ENCODE measurements at regions not wholly inside any gene's neighbourhood (a gene's known extent, or its start where the extent isn't known, plus 50 kb on each side); places are given as distances from the start of the nearest gene placed in this dataset.
"Not testable (repeated sequence)": the region's sequence is repeated elsewhere in the genome, so short reads cannot be mapped to it uniquely, and the experiment has no call there.

GRCh38 chr10:46645110-46645509 is 66.2 kb downstream of the SYT15 start:
- not testable (repeated sequence) for H3K4me3 ChIP-seq (ENCODE audit: insufficient read depth, low read depth, low read length); H3K9me3 ChIP-seq (ENCODE audit: control insufficient read depth, low read length); H3K27ac ChIP-seq (ENCODE audit: insufficient read depth, low read depth, low read length, poor library complexity, severe bottlenecking); H3K27me3 ChIP-seq (ENCODE audit: control insufficient read depth, insufficient read depth, low read length, poor library complexity, severe bottlenecking); H3K4me1 ChIP-seq (ENCODE audit: control insufficient read depth, insufficient read depth, low read length); H3K36me3 ChIP-seq (ENCODE audit: control insufficient read depth, insufficient read depth, low read length)
- WGBS, 2 experiments: no CpG with 5 or more reads among the region's 1 CpG

- not testable (repeated sequence) for H3K27me3 ChIP-seq (ENCODE audit: control insufficient read depth, insufficient read depth, low read length, poor library complexity, severe bottlenecking); H3K9me3 ChIP-seq (ENCODE audit: control insufficient read depth, low read length); H3K27ac ChIP-seq (ENCODE audit: insufficient read depth, low read depth, low read length, poor library complexity, severe bottlenecking); H3K36me3 ChIP-seq (ENCODE audit: control insufficient read depth, insufficient read depth, low read length); H3K4me1 ChIP-seq (ENCODE audit: control insufficient read depth, insufficient read depth, low read length); H3K4me3 ChIP-seq (ENCODE audit: insufficient read depth, low read depth, low read length)
- WGBS, 2 experiments: 40% methylated on average over 1 of the region's 3 CpGs; no CpG with 5 or more reads in 1 of the 2 experiments
These were observed 67.2 kb downstream of the SYT15 start for GRCh38 chr10:46646132-46646531.

- not testable (repeated sequence) for H3K4me3 ChIP-seq (ENCODE audit: insufficient read depth, low read depth, low read length)
These were observed 72.0 kb downstream of the SYT15 start for GRCh38 chr10:46650967-46651366.

GRCh38 chr10:46657437-46657836 is 78.5 kb downstream of the SYT15 start:
- not testable (repeated sequence) for H3K4me1 ChIP-seq (ENCODE audit: control insufficient read depth, insufficient read depth, low read length); H3K27me3 ChIP-seq (ENCODE audit: control insufficient read depth, insufficient read depth, low read length, poor library complexity, severe bottlenecking); H3K36me3 ChIP-seq (ENCODE audit: control insufficient read depth, insufficient read depth, low read length); H3K4me3 ChIP-seq (ENCODE audit: insufficient read depth, low read depth, low read length); H3K27ac ChIP-seq (ENCODE audit: insufficient read depth, low read depth, low read length, poor library complexity, severe bottlenecking); H3K9me3 ChIP-seq (ENCODE audit: control insufficient read depth, low read length)
- WGBS, 2 experiments: no CpG with 5 or more reads among the region's 3 CpGs

More at GRCh38 chr10:46650967-46651366, 72.0 kb downstream of the SYT15 start:
- H3K36me3 ChIP-seq (ENCODE audit: control insufficient read depth, insufficient read depth, low read length); H3K27me3 ChIP-seq (ENCODE audit: control insufficient read depth, insufficient read depth, low read length, poor library complexity, severe bottlenecking); H3K4me1 ChIP-seq (ENCODE audit: control insufficient read depth, insufficient read depth, low read length); H3K9me3 ChIP-seq (ENCODE audit: control insufficient read depth, low read length); H3K27ac ChIP-seq (ENCODE audit: insufficient read depth, low read depth, low read length, poor library complexity, severe bottlenecking): not testable (repeated sequence)
- WGBS, 2 experiments: no CpG with 5 or more reads among the region's 5 CpGs

GRCh38 chr10:46660027-46660834 is 81.3 kb downstream of the SYT15 start:
- not testable (repeated sequence) for H3K27me3 ChIP-seq (ENCODE audit: control insufficient read depth, insufficient read depth, low read length, poor library complexity, severe bottlenecking); H3K9me3 ChIP-seq (ENCODE audit: control insufficient read depth, low read length); H3K4me1 ChIP-seq (ENCODE audit: control insufficient read depth, insufficient read depth, low read length); H3K36me3 ChIP-seq (ENCODE audit: control insufficient read depth, insufficient read depth, low read length); H3K4me3 ChIP-seq (ENCODE audit: insufficient read depth, low read depth, low read length); H3K27ac ChIP-seq (ENCODE audit: insufficient read depth, low read depth, low read length, poor library complexity, severe bottlenecking)
- WGBS, 2 experiments: 46 to 76% methylated on average over 1 of the region's 8 CpGs

- not testable (repeated sequence) for H3K36me3 ChIP-seq (ENCODE audit: control insufficient read depth, insufficient read depth, low read length); H3K9me3 ChIP-seq (ENCODE audit: control insufficient read depth, low read length); H3K4me1 ChIP-seq (ENCODE audit: control insufficient read depth, insufficient read depth, low read length); H3K27me3 ChIP-seq (ENCODE audit: control insufficient read depth, insufficient read depth, low read length, poor library complexity, severe bottlenecking); H3K27ac ChIP-seq (ENCODE audit: insufficient read depth, low read depth, low read length, poor library complexity, severe bottlenecking); H3K4me3 ChIP-seq (ENCODE audit: insufficient read depth, low read depth, low read length)
These were observed 81.9 kb downstream of the SYT15 start for GRCh38 chr10:46660835-46661164.

GRCh38 chr10:46665536-46665935 is 86.6 kb downstream of the SYT15 start:
- no CpG with 5 or more reads among the region's 1 CpG for WGBS, 2 experiments
- H3K4me1 ChIP-seq (ENCODE audit: control insufficient read depth, insufficient read depth, low read length); H3K27me3 ChIP-seq (ENCODE audit: control insufficient read depth, insufficient read depth, low read length, poor library complexity, severe bottlenecking); H3K4me3 ChIP-seq (ENCODE audit: insufficient read depth, low read depth, low read length); H3K9me3 ChIP-seq (ENCODE audit: control insufficient read depth, low read length); H3K36me3 ChIP-seq (ENCODE audit: control insufficient read depth, insufficient read depth, low read length); H3K27ac ChIP-seq (ENCODE audit: insufficient read depth, low read depth, low read length, poor library complexity, severe bottlenecking): not testable (repeated sequence)

GRCh38 chr10:46668357-46668997 is 89.5 kb downstream of the SYT15 start:
- H3K9me3 ChIP-seq (ENCODE audit: control insufficient read depth, low read length); H3K27ac ChIP-seq (ENCODE audit: insufficient read depth, low read depth, low read length, poor library complexity, severe bottlenecking); H3K4me3 ChIP-seq (ENCODE audit: insufficient read depth, low read depth, low read length); H3K36me3 ChIP-seq (ENCODE audit: control insufficient read depth, insufficient read depth, low read length); H3K27me3 ChIP-seq (ENCODE audit: control insufficient read depth, insufficient read depth, low read length, poor library complexity, severe bottlenecking); H3K4me1 ChIP-seq (ENCODE audit: control insufficient read depth, insufficient read depth, low read length): not testable (repeated sequence)
- WGBS, 2 experiments: 85 to 94% methylated on average over 2 to 5 of the region's 6 CpGs

GRCh38 chr10:46677836-46678435 is 99.0 kb downstream of the SYT15 start:
- H3K36me3 ChIP-seq (ENCODE audit: control insufficient read depth, insufficient read depth, low read length); H3K9me3 ChIP-seq (ENCODE audit: control insufficient read depth, low read length); H3K27me3 ChIP-seq (ENCODE audit: control insufficient read depth, insufficient read depth, low read length, poor library complexity, severe bottlenecking); H3K27ac ChIP-seq (ENCODE audit: insufficient read depth, low read depth, low read length, poor library complexity, severe bottlenecking); H3K4me3 ChIP-seq (ENCODE audit: insufficient read depth, low read depth, low read length); H3K4me1 ChIP-seq (ENCODE audit: control insufficient read depth, insufficient read depth, low read length): not testable (repeated sequence)
- WGBS, 2 experiments: no CpG with 5 or more reads among the region's 8 CpGs

GRCh38 chr10:46691397-46691796 is 112.5 kb downstream of the SYT15 start:
- H3K9me3 ChIP-seq (ENCODE audit: control insufficient read depth, low read length); H3K4me1 ChIP-seq (ENCODE audit: control insufficient read depth, insufficient read depth, low read length); H3K4me3 ChIP-seq (ENCODE audit: insufficient read depth, low read depth, low read length); H3K36me3 ChIP-seq (ENCODE audit: control insufficient read depth, insufficient read depth, low read length); H3K27me3 ChIP-seq (ENCODE audit: control insufficient read depth, insufficient read depth, low read length, poor library complexity, severe bottlenecking); H3K27ac ChIP-seq (ENCODE audit: insufficient read depth, low read depth, low read length, poor library complexity, severe bottlenecking): not testable (repeated sequence)
- WGBS, 2 experiments: no CpG with 5 or more reads among the region's 2 CpGs

Data from ectodermal cell (in vitro differentiated cells).